ES-I3 (cell line): ENCODE measurements at regions not wholly inside any gene's neighbourhood (a gene's known extent, or its start where the extent isn't known, plus 50 kb on each side); places are given as distances from the start of the nearest gene placed in this dataset.
"Not testable (repeated sequence)": the region's sequence is repeated elsewhere in the genome, so short reads cannot be mapped to it uniquely, and the experiment has no call there.

Experiments
- H3K36me3 ChIP-seq: 2 replicates; pipeline ENCODE4 v1.6.1; 2013; ENCODE audit warnings: mild to moderate bottlenecking, low read length, control low read depth, moderate library complexity; ENCODE audit not compliant: insufficient read depth
- H3K4me1 ChIP-seq: 2 replicates; pipeline ENCODE4 v1.6.1; 2013; ENCODE audit warnings: mild to moderate bottlenecking, control low read depth, low read length; ENCODE audit not compliant: insufficient read depth
- H3K9ac ChIP-seq: 2 replicates; pipeline ENCODE4 v1.6.1; 2013; ENCODE audit warnings: low read depth, mild to moderate bottlenecking, low read length, moderate library complexity
- H3K9me3 ChIP-seq: 2 replicates; pipeline ENCODE4 v1.6.1; 2013; ENCODE audit warnings: mild to moderate bottlenecking, low read length, moderate library complexity; ENCODE audit not compliant: control insufficient read depth, insufficient read depth

DNA sequence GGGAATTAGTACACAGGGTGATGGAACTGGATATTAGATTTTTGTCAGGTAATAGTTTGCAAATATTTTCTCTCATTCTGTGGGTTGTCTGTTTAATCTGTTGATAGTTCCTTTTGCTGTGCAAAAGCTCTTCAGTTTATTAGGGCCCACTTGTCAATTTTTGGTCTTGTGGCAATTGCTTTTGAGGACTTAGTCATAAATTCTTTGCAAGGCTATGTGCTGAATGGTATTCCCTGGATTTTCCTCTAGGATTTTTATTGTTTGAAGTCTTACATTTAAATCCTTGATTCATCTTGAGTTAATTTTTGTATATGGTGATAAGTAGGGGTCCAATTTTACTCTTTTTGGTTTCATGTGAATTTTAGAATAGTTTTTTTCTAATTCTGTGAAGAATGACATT lies 111.3 kb downstream of the ARRDC4 start:
- Histone ChIP-seq H3K4me1 (no peaks in the 10 kb centered on the region; the same call in 1 of the 2 replicates), H3K9me3 (peaks cover 6% of the 10 kb centered on the region), H3K36me3 (no peaks in the 10 kb centered on the region), H3K9ac (no peak overlapping the region)

DNA sequence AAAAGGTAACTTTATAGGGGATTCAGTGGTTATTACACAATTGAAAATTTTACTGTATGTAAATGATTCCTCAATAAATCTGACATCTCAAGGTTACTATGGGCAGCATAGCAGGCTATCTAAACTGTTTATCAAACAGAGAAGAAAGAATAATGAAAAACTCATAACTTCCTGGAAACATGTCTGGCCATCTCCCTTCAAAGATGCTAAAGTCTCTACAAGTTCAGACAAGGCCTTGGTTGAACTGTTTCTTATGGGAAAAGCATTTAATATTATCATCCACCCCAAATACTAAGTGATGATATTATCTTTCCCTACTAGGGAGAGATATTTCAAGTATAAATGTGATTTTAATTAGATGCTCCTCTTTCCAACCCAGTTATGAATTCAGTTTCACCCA lies 114.9 kb downstream of the ARRDC4 start:
- Histone ChIP-seq H3K36me3 (no peaks in the 10 kb centered on the region), H3K9me3 (no peaks in the 10 kb centered on the region), H3K9ac (no peak overlapping the region), H3K4me1 (no peaks in the 10 kb centered on the region; the same call in 1 of the 2 replicates)

DNA sequence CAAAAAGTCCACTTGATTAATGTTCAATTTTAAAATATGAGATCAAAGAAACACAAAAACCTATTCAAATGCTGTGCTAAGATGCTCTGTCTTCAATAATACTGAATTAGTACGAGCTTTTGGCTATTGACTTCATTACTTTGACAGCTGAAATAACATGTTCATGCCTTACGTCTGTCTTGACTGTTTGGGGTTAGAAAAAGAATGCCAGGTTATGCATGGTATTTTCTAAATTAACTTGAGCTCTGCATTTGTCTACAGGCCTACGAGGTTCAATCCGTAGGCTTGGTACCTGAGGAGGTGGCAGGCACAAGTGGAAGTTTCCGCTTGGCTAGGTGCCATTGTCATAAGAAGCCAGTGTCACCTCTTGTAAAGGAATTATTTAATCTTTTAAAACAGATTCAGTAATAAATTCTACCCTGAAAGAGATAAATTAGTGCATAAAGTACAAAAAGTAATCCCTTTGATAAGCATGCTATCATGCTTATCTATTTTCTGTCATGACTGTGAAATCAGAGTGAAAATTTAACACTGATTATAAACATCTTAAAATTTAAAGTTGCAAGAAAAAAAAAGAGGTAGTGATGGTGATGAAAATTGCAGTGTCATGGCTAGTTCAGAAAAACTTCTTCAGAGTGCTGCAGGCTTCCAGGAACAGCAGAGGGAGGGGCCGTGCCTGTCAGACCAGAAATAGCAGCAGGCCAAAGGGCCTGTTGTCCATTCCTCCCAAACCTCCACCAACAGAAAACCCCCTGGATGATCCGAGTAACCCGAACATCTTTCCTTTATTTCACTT lies 115.7 kb downstream of the ARRDC4 start:
- Histone ChIP-seq H3K4me1 (no peaks in the 10 kb centered on the region; the same call in 1 of the 2 replicates), H3K36me3 (no peaks in the 10 kb centered on the region), H3K9ac (no peak overlapping the region), H3K9me3 (no peaks in the 10 kb centered on the region)

DNA sequence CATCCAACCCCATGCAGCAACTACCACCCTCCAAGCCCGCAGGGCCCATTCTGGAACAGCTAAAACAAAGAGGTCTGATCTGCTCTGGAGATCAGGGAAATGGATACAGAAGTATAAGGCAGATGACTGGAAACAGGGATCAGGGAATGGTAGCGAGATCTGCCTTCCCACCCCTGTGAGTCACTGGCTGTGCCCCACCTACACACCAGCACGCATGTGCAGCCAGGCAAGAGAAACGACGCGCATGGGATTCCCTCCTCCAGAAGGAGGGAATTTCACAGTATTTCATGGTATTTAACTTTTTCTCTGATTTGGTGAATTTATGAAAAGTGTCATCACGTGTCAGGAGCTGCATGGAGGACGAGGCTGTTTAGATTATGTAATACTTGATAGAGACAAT lies 116.7 kb downstream of the ARRDC4 start:
- Histone ChIP-seq H3K4me1 (no peaks in the 10 kb centered on the region; the same call in 1 of the 2 replicates), H3K36me3 (no peaks in the 10 kb centered on the region), H3K9me3 (no peaks in the 10 kb centered on the region), H3K9ac (no peak overlapping the region)

DNA sequence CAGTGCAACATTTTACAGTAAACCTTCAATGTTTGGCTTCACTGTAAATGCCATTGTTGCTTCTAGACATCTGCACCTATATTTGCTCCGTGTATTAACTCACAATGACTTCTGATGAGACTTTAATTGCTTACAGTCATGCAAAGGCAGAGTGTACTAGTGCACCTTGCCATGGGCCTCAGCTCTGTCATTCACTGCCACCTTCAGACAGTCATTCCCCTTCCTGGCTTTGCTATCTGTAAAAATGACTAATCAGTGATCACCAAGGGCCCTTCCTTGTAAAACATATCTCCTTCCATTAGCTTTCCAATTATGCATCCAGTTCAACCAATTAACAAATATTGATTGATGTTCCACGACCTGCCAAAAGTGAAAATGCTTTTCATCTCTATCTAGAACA lies 120.3 kb downstream of the ARRDC4 start:
- Histone ChIP-seq H3K9me3 (no peaks in the 10 kb centered on the region), H3K9ac (no peak overlapping the region), H3K36me3 (no peaks in the 10 kb centered on the region)

DNA sequence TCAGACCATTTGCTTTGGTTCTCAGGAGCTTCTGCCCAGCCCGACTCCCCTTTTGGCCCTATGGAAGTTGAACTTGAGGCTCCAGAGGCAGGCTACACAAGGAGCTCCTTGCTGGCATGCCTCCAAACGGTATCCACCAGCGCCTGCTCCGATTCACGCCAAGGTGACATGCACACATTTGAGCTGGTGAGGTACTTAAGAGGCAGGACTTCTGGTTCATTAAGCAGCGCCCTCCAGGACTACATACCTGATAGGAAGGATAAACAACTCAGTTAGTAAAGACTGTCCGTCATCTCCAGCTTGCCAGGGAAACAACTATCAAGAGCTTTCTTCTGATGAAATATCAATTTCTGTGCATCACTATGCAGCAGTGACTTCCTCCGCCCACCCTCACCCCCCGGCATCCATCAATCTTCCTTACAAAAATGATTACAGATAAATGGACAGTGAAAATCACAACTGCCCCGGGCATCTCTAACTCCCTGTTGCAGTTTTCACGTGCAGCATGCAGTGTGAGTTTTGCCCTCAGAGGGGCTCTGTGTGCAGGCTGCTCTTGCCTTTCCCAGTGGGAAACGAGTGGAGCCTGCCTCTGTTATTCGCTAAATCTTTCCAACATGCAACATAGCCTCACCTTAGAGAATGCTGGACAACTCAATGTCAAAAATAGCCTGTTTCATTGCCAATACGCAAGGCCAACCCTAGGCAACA lies 122.9 kb downstream of the ARRDC4 start:
- no peak overlapping the region for H3K9ac ChIP-seq

More for the DNA sequence above, 120.3 kb downstream of the ARRDC4 start:
- H3K4me1 ChIP-seq = no peaks in the 10 kb centered on the region; the same call in 1 of the 2 replicates

DNA sequence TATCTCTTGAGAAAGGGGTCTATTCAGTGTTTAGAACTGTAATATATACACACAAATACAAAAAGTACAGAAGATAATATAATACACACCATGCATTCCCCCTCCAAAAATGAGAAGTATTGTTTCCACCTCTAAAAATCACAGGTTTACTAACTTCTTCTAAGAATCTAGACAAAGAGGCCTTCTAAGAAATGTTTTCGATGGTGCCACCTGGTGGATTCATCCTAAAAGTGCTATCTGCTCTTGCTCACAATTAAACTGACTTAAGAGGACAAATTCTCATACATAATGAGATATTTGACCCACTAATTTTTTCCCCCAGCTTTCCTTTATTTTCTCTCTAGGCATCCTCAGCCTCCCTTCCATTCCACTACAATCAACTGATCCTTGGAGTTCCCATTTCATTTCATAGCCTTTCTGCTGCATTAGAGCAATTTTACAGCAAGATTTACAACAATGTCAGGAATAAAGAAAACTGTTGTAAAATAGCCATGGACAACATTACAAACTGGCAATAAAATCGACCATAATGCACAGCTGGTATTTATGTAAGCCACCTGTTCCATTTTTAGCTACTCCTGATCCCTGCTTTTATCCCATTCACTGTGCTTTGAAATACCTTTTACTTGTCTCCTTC lies 124.6 kb downstream of the ARRDC4 start:
- H3K9ac ChIP-seq = no peak overlapping the region
- no peaks in the 10 kb centered on the region for H3K4me1 ChIP-seq
- no peaks in the 10 kb centered on the region for H3K9me3 ChIP-seq
- H3K36me3 ChIP-seq = no peaks in the 10 kb centered on the region

More for the DNA sequence above, 122.9 kb downstream of the ARRDC4 start:
- H3K36me3 ChIP-seq = no peaks in the 10 kb centered on the region
- H3K9me3 ChIP-seq = no peaks in the 10 kb centered on the region
- H3K4me1 ChIP-seq = no peaks in the 10 kb centered on the region

DNA sequence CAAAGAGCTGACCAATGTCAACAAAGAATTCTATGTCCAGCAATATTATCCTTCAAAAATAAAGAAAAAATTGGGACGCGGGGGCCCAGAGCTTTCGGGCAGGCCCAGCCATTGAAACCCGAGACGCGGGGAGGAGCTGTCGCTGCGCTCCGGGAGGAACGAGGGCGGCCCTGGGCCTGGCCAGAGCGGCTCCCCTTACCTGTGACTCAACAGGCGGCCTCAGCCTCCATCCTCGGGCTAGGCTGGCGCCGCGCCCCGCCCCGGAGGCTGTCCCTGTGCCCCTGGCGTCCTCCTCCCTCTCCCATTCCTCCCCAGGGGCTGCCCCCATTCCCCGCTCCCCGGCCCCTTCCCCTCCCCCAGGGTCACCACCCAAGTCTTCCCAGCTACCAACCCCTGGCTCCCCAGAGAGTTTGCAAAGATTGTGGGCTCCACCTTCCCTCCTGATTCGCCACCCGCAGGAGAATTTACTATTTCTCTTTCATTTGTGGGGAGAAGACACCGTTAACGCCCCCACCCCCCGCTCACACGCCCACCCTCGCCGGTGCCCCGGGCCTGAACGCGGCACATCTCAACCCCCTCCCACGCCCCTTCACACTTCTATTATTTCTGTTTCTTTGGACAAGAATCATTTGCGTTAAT lies 127.9 kb downstream of the ARRDC4 start:
- H3K36me3 ChIP-seq, H3K9ac ChIP-seq, H3K9me3 ChIP-seq, H3K4me1 ChIP-seq: not testable (repeated sequence)

DNA sequence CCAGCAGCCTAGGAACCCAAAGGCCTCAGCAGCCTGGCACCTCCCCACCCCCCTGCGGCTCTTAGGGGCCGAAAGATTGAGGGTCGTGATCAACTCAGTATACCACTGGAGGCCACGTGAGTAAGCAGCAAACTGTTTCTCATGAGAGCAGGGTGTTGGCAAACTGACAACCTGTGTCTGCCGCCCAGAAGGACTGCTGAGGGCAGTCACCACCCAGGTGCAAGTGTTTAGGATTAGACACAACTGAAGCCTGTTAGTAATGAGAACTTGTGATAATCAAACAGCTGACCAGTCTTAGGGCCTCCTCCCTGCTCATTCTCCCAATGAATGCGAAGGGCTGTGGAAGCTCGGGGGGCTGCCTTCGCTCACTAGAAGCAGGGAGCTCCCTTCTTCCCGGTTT lies 128.8 kb downstream of the ARRDC4 start:
- not testable (repeated sequence) for H3K36me3 ChIP-seq, H3K4me1 ChIP-seq, H3K9me3 ChIP-seq, H3K9ac ChIP-seq

DNA sequence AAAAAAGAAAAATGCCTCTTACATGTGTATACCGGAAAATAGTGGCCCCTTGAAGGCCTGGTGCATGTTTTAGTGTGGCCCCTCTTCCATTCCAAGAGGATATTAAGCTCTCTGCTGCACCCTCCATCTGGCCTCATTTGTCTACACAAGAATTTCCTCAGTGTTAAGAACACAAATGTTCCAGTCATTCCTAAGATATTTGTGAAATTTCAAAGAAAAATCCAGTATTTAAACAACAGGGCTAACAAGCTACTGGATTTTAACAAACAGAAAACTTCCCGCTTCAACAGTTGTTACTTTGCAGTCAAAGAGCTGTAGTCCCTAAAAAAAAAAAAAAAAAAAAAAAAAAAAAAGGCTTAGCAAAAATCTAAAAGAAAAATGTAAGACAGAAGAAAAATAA lies 137.5 kb downstream of the ARRDC4 start:
- H3K4me1 ChIP-seq, H3K9me3 ChIP-seq, H3K9ac ChIP-seq, H3K36me3 ChIP-seq: not testable (repeated sequence)

DNA sequence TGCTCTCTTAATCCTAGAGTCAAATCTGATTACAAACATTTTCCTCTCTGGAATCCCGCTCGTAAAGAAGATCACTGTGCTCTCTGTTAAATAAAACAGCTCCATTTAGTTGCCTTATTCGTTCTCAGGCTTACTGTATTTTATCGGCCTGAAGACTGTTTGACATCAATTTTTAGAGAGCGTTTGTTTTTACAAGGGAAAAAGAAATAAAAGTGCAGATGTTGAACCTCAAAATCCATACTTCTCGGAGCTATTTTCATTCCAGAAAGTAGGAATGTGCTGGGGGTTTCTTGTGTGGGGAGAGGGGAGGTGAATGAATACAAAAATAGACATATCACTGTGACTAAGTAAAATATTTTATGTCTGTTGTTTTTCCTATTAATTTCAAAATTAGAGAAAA lies 140.1 kb downstream of the ARRDC4 start:
- not testable (repeated sequence) for H3K9ac ChIP-seq, H3K36me3 ChIP-seq, H3K9me3 ChIP-seq, H3K4me1 ChIP-seq

DNA sequence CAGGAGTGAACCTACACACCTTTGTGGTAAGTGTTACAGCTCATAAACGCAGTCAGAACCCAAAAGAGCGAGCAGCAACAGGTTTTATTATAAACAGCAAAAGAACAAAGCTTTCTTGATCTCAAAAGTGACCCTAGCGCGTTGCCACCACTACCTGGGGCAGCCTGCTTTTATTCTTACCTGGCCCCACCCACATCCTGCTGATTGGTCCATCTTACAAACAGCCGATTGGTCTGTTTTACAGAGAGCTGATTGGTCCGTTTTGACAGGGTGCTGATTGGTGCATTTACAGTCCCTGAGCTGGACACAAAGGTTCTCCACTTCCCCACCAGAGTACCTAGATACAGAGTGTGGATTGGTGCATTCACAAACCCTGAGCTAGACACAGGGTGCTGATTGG lies 143.1 kb downstream of the ARRDC4 start:
- no peaks in the 10 kb centered on the region for H3K36me3 ChIP-seq
- no peaks in the 10 kb centered on the region for H3K9me3 ChIP-seq
- no peak overlapping the region for H3K9ac ChIP-seq
- no peaks in the 10 kb centered on the region for H3K4me1 ChIP-seq

DNA sequence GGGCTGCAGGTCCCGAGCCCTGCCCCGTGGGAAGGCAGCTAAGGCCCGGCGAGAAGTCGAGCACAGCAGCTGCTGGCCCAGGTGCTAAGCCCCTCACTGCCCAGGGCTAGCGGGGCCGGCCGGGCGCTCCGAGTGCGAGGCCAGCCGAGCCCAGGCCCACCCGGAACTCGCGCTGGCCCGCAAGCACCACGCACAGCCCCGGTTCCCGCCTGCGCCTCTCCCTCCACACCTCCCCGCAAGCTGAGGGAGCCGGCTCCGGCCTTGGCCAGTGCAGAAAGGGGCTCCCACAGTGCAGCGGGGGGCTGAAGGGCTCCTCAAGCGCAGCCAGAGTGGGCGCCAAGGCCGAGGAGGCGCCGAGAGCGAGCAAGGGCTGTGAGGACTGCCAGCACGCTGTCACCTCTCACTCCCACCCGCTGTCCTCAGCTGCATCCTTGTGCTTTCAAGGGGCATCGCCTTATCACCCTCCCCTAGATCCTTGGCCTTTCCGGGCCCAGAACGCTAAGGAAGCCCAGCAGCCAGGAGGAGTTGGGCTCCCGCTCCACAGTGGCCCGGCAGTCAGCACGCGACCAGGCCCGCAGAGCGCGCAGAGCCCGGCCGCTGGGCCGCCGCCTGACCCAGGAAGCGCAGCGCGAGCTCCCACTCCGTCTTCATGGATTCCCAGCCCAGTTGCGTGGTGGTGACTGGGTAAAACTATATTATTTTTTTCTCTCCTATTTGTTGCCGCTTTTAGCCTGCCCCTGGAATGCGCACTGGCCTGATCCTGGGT lies 144.1 kb downstream of the ARRDC4 start:
- not testable (repeated sequence) for H3K9ac ChIP-seq, H3K4me1 ChIP-seq, H3K9me3 ChIP-seq, H3K36me3 ChIP-seq

DNA sequence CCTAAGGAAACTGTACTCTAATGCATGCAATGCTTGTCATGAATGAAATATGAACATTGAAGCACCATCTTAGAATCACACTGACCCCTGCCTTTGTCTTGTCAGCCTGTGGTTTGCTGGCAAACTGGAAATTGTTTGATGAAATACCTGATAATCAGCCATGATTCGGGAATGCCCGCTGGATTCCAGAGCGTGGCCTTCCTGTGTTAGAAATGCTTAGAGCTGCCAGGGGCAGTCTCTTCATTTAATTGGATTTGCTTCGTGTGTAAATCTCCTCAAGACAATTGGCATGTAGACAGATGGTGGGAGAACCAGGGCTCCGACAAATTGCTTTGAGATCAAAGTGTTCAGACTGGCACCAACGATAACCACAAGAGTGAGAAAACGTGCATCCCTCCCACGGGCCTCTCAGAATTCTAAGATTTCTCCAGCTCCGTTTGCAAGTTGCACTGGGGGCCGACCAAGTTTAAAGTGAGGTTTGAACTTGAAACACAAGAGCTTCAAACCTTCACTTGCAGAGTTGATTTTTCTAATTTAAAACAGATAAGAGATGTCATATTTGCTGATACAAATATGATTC lies 146.2 kb downstream of the ARRDC4 start:
- H3K36me3 ChIP-seq, H3K9ac ChIP-seq: not testable (repeated sequence)

More for the DNA sequence above, 146.2 kb downstream of the ARRDC4 start:
- not testable (repeated sequence) for H3K9me3 ChIP-seq, H3K4me1 ChIP-seq
